HG03097 (cell line): ENCODE measurements at regions not wholly inside any gene's neighbourhood (a gene's known extent, or its start where the extent isn't known, plus 50 kb on each side); places are given as distances from the start of the nearest gene placed in this dataset.
"Not testable (repeated sequence)": the region's sequence is repeated elsewhere in the genome, so short reads cannot be mapped to it uniquely, and the experiment has no call there.

Experiments used
- ATAC-seq: cut with Tn5 transposase; IDR thresholded peaks from one replicate; pipeline ENCODE4 v1.9.1; 2021; ENCODE audit not compliant: unreplicated experiment, low FRiP score

GRCh38 chr13:78881054-78881453 is 222.1 kb upstream of the OBI1 start:
- ATAC-seq = no peak

GRCh38 chr13:78876915-78877549 is 218.1 kb upstream of the OBI1 start:
- ATAC-seq = no peak

GRCh38 chr13:78875792-78876580 is 217.0 kb upstream of the OBI1 start:
- ATAC-seq = no peak

GRCh38 chr13:78868991-78869390 is 210.0 kb upstream of the OBI1 start:
- ATAC-seq = no peak

GRCh38 chr13:78867655-78868054 is 208.7 kb upstream of the OBI1 start:
- no peak for ATAC-seq

GRCh38 chr13:78866076-78866475 is 207.1 kb upstream of the OBI1 start:
- ATAC-seq = not testable (repeated sequence)

- no peak for ATAC-seq
Measured at GRCh38 chr13:78862446-78862845, 203.5 kb upstream of the OBI1 start.

GRCh38 chr13:78852709-78853108 is 193.8 kb upstream of the OBI1 start:
- no peak for ATAC-seq

GRCh38 chr13:78845656-78846365 is 186.9 kb upstream of the OBI1 start:
- no peak for ATAC-seq

GRCh38 chr13:78844106-78844505 is 185.2 kb upstream of the OBI1 start:
- no peak for ATAC-seq

- ATAC-seq = no peak
Measured at GRCh38 chr13:78841358-78841963, 182.5 kb upstream of the OBI1 start.

GRCh38 chr13:78836238-78836784 is 177.4 kb upstream of the OBI1 start:
- ATAC-seq = no peak

GRCh38 chr13:78832461-78832860 is 173.5 kb upstream of the OBI1 start:
- ATAC-seq = no peak

- ATAC-seq = no peak
Measured at GRCh38 chr13:78830508-78830907, 171.6 kb upstream of the OBI1 start.

GRCh38 chr13:78829821-78830220 is 170.9 kb upstream of the OBI1 start:
- ATAC-seq = no peak

GRCh38 chr13:78827471-78827870 is 168.5 kb upstream of the OBI1 start:
- ATAC-seq = no peak

GRCh38 chr13:78826936-78827335 is 168.0 kb upstream of the OBI1 start:
- ATAC-seq = no peak

GRCh38 chr13:78826312-78826711 is 167.4 kb upstream of the OBI1 start:
- ATAC-seq = no peak

GRCh38 chr13:78820541-78820940 is 161.6 kb upstream of the OBI1 start:
- ATAC-seq = no peak

- no peak for ATAC-seq
Measured at GRCh38 chr13:78816592-78816991, 157.6 kb upstream of the OBI1 start.

- no peak for ATAC-seq
Measured at GRCh38 chr13:78816154-78816553, 157.2 kb upstream of the OBI1 start.
